Subcutaneous abdominal adipose tissue (tissue), 5 donors: ENCODE measurements at regions not wholly inside any gene's neighbourhood (a gene's known extent, or its start where the extent isn't known, plus 50 kb on each side); places are given as distances from the start of the nearest gene placed in this dataset.

Experiments used
- H3K27ac ChIP-seq: one replicate; pipeline ENCODE4 v1.7.0; 2013; ENCODE audit warnings: low read depth, mild to moderate bottlenecking, inconsistent platforms, low read length, moderate library complexity
- H3K27me3 ChIP-seq, 5 donors: one replicate each; pipeline ENCODE4 v1.7.0; 2013; ENCODE audit warnings: low read length in 5 of 5, inconsistent platforms in 1 of 5; ENCODE audit not compliant: control insufficient read depth in 5 of 5, insufficient read depth in 4 of 5
- H3K36me3 ChIP-seq, 5 donors: one replicate each; pipeline ENCODE4 v1.7.0; 2013; ENCODE audit warnings: low read length in 5 of 5; ENCODE audit not compliant: control insufficient read depth in 5 of 5, insufficient read depth in 5 of 5
- H3K4me1 ChIP-seq, 5 donors: one replicate each; pipeline ENCODE4 v1.7.0; 2013; ENCODE audit warnings: low read length in 5 of 5, mild to moderate bottlenecking in 3 of 5, moderate library complexity in 1 of 5; ENCODE audit not compliant: control insufficient read depth in 5 of 5, insufficient read depth in 5 of 5
- H3K4me3 ChIP-seq, 5 donors: one replicate each; pipeline ENCODE4 v1.7.0; 2013; ENCODE audit warnings: low read length in 5 of 5, low read depth in 1 of 5
- H3K9ac ChIP-seq, 5 donors: one replicate each; pipeline ENCODE4 v1.7.0; 2013; ENCODE audit warnings: low read length in 5 of 5, mild to moderate bottlenecking in 4 of 5, moderate library complexity in 3 of 5
- H3K9me3 ChIP-seq, 5 donors: one replicate each; pipeline ENCODE4 v1.7.0; 2013; ENCODE audit warnings: low read length in 5 of 5; ENCODE audit not compliant: control insufficient read depth in 5 of 5
- donor health status: healthy.
- donor health status: healthy.
- donor health status: healthy.
- donor health status: healthy.
- donor health status: healthy.

DNA sequence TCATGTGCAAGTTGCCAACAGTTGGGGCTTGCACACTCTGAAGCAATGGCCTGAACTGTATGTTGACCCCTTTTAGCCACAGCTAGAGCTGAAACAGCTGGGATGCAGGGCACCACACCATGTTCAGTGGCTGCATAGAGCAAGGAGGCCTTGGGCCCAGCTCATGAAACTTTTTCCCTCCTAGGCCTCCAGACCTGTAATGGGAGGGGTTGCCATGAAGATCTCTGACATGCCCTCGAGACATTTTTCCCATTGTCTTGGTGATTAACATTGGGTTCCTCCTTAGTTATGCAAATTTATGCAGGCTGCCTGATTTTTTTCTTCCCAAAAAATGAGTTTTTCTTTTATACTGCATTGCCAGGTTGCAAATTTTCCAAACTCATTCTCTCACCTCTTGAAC is 165.1 kb upstream of the PRR20A start:
- no peak overlapping the region for H3K4me3 ChIP-seq
- H3K9me3 ChIP-seq, result peaks cover 0 to 3% (median 0%) of the 10 kb centered on the region in 5 donors
- peaks cover 0 to 9% (median 2%) of the 10 kb centered on the region in 5 donors for H3K4me1 ChIP-seq
- no peak overlapping the region for H3K27ac ChIP-seq
- H3K36me3 ChIP-seq, result no peaks in the 10 kb centered on the region
- H3K27me3 ChIP-seq, result no peaks in the 10 kb centered on the region
- no peak overlapping the region for H3K9ac ChIP-seq

DNA sequence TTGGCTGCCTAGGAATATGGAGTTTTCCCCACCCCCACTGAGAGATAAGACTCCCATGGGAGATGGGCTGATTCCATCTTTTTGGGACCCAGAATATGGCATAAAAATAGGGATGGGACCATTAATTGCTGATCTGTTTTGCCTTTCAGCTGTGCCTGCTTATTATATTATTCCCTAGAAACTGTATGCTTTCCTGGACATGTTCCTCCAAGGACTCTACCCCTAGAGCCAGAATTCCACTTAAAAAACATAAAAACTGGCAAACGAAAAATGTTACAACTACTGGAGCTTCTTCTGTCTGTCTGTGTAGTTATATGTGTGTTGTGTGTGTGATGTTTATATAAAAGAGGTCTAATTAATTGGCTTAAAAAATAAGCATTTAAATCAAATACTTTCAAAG is 159.9 kb upstream of the PRR20A start:
- Histone ChIP-seq H3K4me3 (no peak overlapping the region), H3K4me1 (peaks cover 0 to 12% (median 4%) of the 10 kb centered on the region in 5 donors), H3K27me3 (no peaks in the 10 kb centered on the region), H3K9ac (no peak overlapping the region), H3K9me3 (no peaks in the 10 kb centered on the region), H3K36me3 (no peaks in the 10 kb centered on the region), H3K27ac (no peak overlapping the region)

DNA sequence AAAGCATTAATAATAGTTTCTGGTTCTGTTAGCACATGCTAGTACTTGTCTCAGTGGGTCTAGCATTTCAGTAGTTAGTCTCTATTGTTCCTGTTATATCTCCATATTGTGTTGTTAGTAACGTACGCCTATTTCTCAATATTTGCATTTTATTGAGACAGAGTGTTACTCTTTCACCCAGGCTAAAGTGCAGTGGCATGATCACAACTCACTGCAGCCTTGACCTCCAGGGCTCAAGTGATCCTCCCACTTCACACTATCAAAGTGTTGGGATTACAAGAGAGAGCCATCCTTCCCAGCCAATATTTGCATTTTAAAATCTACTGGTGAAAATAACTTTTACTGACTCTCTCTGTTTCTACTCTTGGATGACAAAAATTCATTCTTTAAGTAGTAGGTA is 154.6 kb upstream of the PRR20A start:
- no peak overlapping the region for H3K27ac ChIP-seq
- H3K9ac ChIP-seq, result no peak overlapping the region
- no peaks in the 10 kb centered on the region for H3K27me3 ChIP-seq
- no peak overlapping the region for H3K4me3 ChIP-seq
- no peaks in the 10 kb centered on the region for H3K36me3 ChIP-seq
- no peaks in the 10 kb centered on the region for H3K9me3 ChIP-seq
- no peaks in the 10 kb centered on the region for H3K4me1 ChIP-seq

DNA sequence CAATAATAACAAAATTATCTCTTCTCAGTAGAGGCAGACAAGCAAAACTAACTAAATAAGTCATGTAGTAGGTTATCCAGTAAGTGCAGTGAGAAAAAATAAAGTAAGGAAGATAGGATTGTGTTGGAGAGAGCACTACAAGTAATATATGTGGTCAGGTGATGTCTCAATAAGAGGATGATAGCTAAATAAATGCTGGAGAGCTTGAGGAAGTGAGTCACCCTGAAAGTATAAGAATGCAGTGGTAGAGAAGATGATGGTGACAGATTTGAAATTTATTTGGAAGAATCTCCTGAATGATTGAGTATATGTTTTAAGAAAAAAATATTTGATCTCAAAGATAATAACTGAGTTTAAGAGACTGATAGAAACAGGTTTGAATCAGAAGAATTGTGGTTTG is 152.2 kb upstream of the PRR20A start:
- Histone ChIP-seq H3K4me3 (no peak overlapping the region), H3K27ac (no peak overlapping the region), H3K27me3 (no peaks in the 10 kb centered on the region), H3K36me3 (no peaks in the 10 kb centered on the region), H3K9ac (no peak overlapping the region), H3K9me3 (no peaks in the 10 kb centered on the region), H3K4me1 (no peaks in the 10 kb centered on the region)

DNA sequence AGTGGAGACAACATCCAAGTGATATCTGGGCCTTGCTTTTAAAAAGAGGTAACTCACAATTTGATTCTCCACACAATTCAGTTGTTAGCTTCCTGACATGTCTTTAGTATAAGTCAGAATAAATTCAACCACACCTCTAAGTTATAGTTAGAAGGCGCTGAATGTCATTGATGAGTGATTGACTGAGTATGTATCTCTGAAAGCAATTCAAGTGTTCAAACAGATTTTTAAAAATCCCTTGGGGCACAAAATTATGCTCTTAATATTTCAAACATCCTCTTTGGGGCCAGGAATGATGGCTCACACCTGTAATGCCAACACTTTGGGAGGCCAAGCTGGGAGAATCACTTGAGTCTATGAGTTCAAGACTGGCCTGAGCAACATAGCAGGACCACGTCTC is 137.0 kb upstream of the PRR20A start:
- H3K4me1 ChIP-seq, result no peaks in the 10 kb centered on the region
- no peak overlapping the region for H3K4me3 ChIP-seq
- H3K36me3 ChIP-seq, result no peaks in the 10 kb centered on the region
- no peaks in the 10 kb centered on the region for H3K27me3 ChIP-seq
- no peak overlapping the region for H3K9ac ChIP-seq
- no peak overlapping the region for H3K27ac ChIP-seq
- no peaks in the 10 kb centered on the region for H3K9me3 ChIP-seq

DNA sequence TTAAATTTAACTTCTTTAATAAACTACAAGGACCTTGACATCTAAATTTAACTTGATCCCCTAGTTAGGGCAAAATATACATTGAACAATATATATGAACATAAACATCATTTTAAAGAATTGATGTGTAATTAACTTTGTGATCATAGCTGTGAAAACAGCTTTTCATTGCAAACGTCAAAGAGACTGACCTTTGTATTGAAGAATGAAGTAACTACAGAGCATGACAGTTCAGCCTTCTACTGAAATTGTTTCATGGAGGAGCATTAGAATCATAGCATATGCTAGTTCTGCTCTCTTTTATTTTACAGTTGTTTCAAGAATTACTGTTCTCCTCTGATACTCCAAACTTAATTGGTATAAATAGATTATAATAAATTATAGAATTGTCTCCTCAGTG is 123.4 kb upstream of the PRR20A start:
- Histone ChIP-seq H3K27ac (no peak overlapping the region), H3K9ac (no peak overlapping the region)

DNA sequence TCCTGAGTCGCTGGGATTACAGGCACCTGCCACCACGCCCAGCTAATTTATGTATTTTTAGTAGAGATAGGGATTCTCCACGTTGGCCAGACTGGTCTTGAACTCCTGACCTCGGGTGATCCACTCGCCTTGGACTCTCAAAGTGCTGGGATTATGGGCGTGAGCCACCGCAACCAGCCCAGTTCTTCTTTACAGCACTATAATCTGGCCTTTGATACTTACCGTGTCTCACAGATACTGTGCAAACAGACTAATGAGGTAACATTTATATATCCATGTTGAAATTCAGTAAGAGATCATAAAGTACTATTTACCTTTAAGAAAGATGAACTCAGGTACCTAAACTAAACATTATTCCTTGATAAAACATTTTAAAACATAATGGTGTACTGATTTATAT is 121.8 kb upstream of the PRR20A start:
- Histone ChIP-seq H3K27me3 (no peaks in the 10 kb centered on the region), H3K9me3 (peaks cover 0 to 9% (median 0%) of the 10 kb centered on the region in 5 donors), H3K4me3 (no peak overlapping the region), H3K4me1 (no peaks in the 10 kb centered on the region), H3K36me3 (no peaks in the 10 kb centered on the region), H3K27ac (no peak overlapping the region), H3K9ac (no peak overlapping the region)

More for the DNA sequence above, 123.4 kb upstream of the PRR20A start:
- Histone ChIP-seq H3K36me3 (no peaks in the 10 kb centered on the region), H3K4me3 (no peak overlapping the region), H3K27me3 (no peaks in the 10 kb centered on the region), H3K9me3 (peaks cover 0 to under 1% (median 0%) of the 10 kb centered on the region in 5 donors), H3K4me1 (no peaks in the 10 kb centered on the region)

DNA sequence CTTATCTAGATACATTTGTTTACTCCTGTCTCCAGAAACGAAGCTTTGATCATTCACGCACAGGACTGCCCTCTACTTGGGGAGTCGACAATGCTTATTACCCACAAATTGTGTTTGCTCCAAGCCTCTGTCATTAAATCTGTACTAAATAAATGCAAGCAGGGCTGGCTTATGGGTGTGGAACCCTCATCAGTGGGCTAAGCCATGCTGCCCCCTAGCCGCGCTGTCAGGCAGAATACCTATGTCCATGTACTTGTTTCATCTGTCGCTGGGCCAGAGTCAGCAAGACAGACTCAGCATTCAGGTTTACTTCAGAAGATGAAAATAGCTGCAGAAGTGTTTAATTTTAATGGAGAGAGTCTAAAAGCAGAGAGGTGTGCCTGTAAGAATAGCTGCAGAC is 110.0 kb upstream of the PRR20A start:
- Histone ChIP-seq H3K9me3 (peaks cover 0 to 4% (median 0%) of the 10 kb centered on the region in 5 donors), H3K27ac (no peak overlapping the region), H3K9ac (no peak overlapping the region), H3K36me3 (no peaks in the 10 kb centered on the region), H3K4me3 (no peak overlapping the region), H3K4me1 (no peaks in the 10 kb centered on the region), H3K27me3 (no peaks in the 10 kb centered on the region)

DNA sequence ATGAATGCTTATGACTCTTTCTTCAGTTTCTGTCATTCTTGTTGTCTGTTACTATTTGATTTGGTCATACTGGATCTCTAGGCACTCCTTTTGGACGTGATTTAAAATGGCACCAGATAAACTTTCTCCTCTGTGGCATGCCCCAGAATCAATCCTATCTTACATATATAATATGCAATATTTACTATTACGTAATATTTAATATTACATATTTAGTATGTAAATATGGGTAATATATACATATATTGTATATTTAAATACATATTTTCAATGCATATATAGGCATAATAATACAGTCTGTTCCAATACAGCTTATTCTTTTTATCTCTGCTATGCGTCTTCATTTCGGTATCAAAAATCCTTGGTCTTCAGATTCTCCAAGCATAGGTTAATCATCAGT is 104.4 kb upstream of the PRR20A start:
- no peaks in the 10 kb centered on the region for H3K36me3 ChIP-seq
- H3K27ac ChIP-seq, result no peak overlapping the region
- H3K27me3 ChIP-seq, result no peaks in the 10 kb centered on the region
- no peaks in the 10 kb centered on the region for H3K9me3 ChIP-seq
- no peak overlapping the region for H3K9ac ChIP-seq
- H3K4me1 ChIP-seq, result no peaks in the 10 kb centered on the region
- no peak overlapping the region for H3K4me3 ChIP-seq

DNA sequence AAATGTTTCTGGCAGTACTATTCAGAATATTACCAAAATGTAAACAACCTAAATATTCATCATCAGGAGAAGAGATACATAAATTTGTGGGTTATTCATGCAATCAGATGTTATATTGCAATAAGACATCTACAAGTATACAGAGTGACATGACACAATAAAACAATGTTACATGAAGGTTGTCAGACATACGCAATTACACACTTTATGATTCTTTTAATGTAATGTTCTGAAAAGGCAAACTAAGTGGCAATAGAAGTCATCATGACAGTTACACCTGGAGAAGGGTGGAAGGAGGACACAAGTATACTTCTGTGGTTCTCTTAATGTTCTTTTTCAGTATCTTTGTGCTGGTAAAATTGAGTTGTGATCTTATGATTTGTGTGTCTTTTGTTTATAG is 95.8 kb upstream of the PRR20A start:
- H3K4me1 ChIP-seq, result peaks cover 0 to 11% (median 3%) of the 10 kb centered on the region in 5 donors
- peaks cover 0 to 14% (median 8%) of the 10 kb centered on the region in 5 donors for H3K9me3 ChIP-seq
- no peak overlapping the region for H3K27ac ChIP-seq
- no peaks in the 10 kb centered on the region for H3K27me3 ChIP-seq
- H3K36me3 ChIP-seq, result peaks cover 0 to 4% (median 0%) of the 10 kb centered on the region in 5 donors
- no peak overlapping the region for H3K9ac ChIP-seq
- no peak overlapping the region for H3K4me3 ChIP-seq
